ENCODE measurements at regions not wholly inside any gene's neighbourhood (a gene's known extent, or its start where the extent isn't known, plus 50 kb on each side); places are given as distances from the start of the nearest gene placed in this dataset.

DNA sequence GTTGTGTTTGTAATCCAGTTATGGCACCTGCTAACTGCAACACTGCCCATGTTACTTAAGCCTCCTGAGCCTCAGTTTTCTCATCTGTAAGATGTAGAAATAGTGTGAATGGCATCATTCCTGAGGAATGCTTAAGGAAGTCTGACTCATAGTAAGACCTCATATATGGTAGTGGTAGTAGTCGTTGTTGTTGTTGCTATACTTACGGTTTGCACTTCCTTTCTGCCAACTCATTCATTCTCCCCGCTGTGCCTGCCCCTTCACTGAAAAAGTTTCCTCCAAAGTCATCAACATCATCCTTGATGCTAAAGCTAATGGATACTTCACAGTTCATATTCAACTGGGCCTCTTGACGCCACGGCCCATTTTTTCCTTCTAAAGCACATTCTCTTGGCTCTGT lies 54.2 kb upstream of the SPANXN3 start:
- FAIRE-seq = no peak
- no peak for DNase-seq (ENCODE audit: insufficient read length, low spot score)

GRCh38 chrX:143570782-143571181 lies 53.5 kb upstream of the SPANXN3 start:
- DNase-seq (ENCODE audit: insufficient read length, low spot score) (no peak), FAIRE-seq (peak; percentile 21)

- FAIRE-seq = no peak
Observed at GRCh38 chrX:143568467-143568866, 51.2 kb upstream of the SPANXN3 start.

More at GRCh38 chrX:143568467-143568866, 51.2 kb upstream of the SPANXN3 start:
- no peak for DNase-seq (ENCODE audit: insufficient read length, low spot score)

Data from GM19239 (cell line).